SU-DHL-6 (cell line): ENCODE measurements at regions not wholly inside any gene's neighbourhood (a gene's known extent, or its start where the extent isn't known, plus 50 kb on each side); places are given as distances from the start of the nearest gene placed in this dataset.
"Not testable (repeated sequence)": the region's sequence is repeated elsewhere in the genome, so short reads cannot be mapped to it uniquely, and the experiment has no call there.

Experiments used
- H2AFZ ChIP-seq: fragments of 200-600 bp; sonication (generic); 2 replicates; pipeline ENCODE4 v1.6.1; 2014; ENCODE audit warnings: low read depth, mild to moderate bottlenecking, moderate library complexity, mixed read lengths, antibody characterized with exemption, low read length; ENCODE audit not compliant: severe bottlenecking
- H3F3A ChIP-seq: fragments of 200-600 bp; shearing (Covaris generic); 2 replicates; pipeline ENCODE4 v1.6.0; 2016; ENCODE audit warnings: antibody characterized with exemption, mild to moderate bottlenecking; ENCODE audit not compliant: insufficient read depth
- H3K27ac ChIP-seq: fragments of 200-600 bp; sonication (generic); 2 replicates; pipeline ENCODE4 v1.5.1; 2016; ENCODE audit warnings: low read depth, mild to moderate bottlenecking, low read length, moderate library complexity, mixed read lengths
- H3K27me3 ChIP-seq: fragments of 200-600 bp; sonication (generic), shearing (Covaris generic); 2 replicates; pipeline ENCODE4 v1.6.0; 2014; ENCODE audit warnings: mild to moderate bottlenecking, low read length
- H3K36me3 ChIP-seq: fragments of 200-600 bp; sonication (generic); 2 replicates; pipeline ENCODE4 v1.6.1; 2014; ENCODE audit warnings: mild to moderate bottlenecking, low read length, mixed read lengths
- H3K4me2 ChIP-seq: fragments of 300-600, 200-600 bp; shearing (Covaris generic), sonication (generic); 2 replicates; pipeline ENCODE4 v1.6.0; 2014; ENCODE audit warnings: low read length, low read depth, mild to moderate bottlenecking; ENCODE audit not compliant: poor library complexity, severe bottlenecking
- H3K4me3 ChIP-seq: fragments of 200-600 bp; sonication (generic); 2 replicates; pipeline ENCODE4 v1.5.1; 2014; ENCODE audit warnings: antibody characterized with exemption, low read length, mild to moderate bottlenecking, mixed read lengths; ENCODE audit not compliant: insufficient read depth, poor library complexity, severe bottlenecking
- H3K79me2 ChIP-seq: fragments of 200-600 bp; sonication (generic); 2 replicates; pipeline ENCODE4 v1.6.1; 2014; ENCODE audit warnings: mild to moderate bottlenecking, low read length, moderate library complexity; ENCODE audit not compliant: insufficient read depth
- H3K9ac ChIP-seq: fragments of 200-600 bp; sonication (generic); 2 replicates; pipeline ENCODE4 v1.7.0; 2014; ENCODE audit warnings: mild to moderate bottlenecking, low read length
- H3K9me2 ChIP-seq: fragments of 200-600 bp; sonication (generic); replicated peaks from 2 replicates; pipeline ENCODE4 v1.6.1; 2014; ENCODE audit warnings: low read length; ENCODE audit not compliant: insufficient read depth
- H3K9me3 ChIP-seq: fragments of 200-600 bp; sonication (generic); 2 replicates; pipeline ENCODE4 v1.6.1; 2014; ENCODE audit warnings: low read length, mixed read lengths; ENCODE audit not compliant: insufficient read depth
- H4K20me1 ChIP-seq: fragments of 200-600 bp; sonication (generic); 2 replicates; pipeline ENCODE4 v1.6.1; 2014; ENCODE audit warnings: low read depth, mild to moderate bottlenecking, antibody characterized with exemption, low read length, moderate library complexity, mixed read lengths
- EZH2phosphoT487 ChIP-seq: fragments of 200-600 bp; sonication (generic), shearing (Covaris generic); conservative IDR thresholded peaks from 2 replicates; pipeline ENCODE4 v1.6.1; 2018; ENCODE audit warnings: mild to moderate bottlenecking, antibody characterized with exemption, low read length, moderate library complexity, mixed read lengths
- TF ChIP-seq, protein P1 (sequence below): fragments of 200-600 bp; sonication (generic); IDR thresholded peaks from one replicate; pipeline ENCODE4 v1.5.1; 2017; ENCODE audit warnings: antibody characterized with exemption, mild to moderate bottlenecking, low read length, moderate library complexity; ENCODE audit not compliant: insufficient read depth, poor library complexity, severe bottlenecking

DNA sequence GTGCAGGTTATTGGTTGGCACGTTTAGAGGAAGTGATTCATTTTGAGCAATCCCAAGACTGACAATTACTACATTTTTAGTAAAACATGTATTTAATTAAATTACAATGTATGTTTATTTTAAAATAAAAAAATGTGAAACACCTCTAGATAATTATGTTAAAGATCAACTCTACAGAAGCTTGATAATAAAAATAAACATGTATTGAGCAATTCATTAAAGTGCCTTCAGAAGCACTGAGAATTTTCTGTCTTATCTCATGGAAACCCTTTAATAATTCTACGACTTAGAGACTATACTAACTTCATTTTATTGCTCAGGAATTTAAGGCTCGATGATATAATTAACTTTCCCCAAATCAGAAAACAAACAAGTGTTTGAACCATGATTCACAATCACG is 208.0 kb upstream of the BRINP3 start:
- no peak overlapping the region for H3K27ac ChIP-seq
- H2AFZ ChIP-seq, result no peak overlapping the region
- H4K20me1 ChIP-seq, result no peaks in the 10 kb centered on the region
- no peak for TF ChIP-seq EZH2phosphoT487
- TF ChIP-seq, protein P1, sequence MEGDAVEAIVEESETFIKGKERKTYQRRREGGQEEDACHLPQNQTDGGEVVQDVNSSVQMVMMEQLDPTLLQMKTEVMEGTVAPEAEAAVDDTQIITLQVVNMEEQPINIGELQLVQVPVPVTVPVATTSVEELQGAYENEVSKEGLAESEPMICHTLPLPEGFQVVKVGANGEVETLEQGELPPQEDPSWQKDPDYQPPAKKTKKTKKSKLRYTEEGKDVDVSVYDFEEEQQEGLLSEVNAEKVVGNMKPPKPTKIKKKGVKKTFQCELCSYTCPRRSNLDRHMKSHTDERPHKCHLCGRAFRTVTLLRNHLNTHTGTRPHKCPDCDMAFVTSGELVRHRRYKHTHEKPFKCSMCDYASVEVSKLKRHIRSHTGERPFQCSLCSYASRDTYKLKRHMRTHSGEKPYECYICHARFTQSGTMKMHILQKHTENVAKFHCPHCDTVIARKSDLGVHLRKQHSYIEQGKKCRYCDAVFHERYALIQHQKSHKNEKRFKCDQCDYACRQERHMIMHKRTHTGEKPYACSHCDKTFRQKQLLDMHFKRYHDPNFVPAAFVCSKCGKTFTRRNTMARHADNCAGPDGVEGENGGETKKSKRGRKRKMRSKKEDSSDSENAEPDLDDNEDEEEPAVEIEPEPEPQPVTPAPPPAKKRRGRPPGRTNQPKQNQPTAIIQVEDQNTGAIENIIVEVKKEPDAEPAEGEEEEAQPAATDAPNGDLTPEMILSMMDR, result no peak
- no peak overlapping the region for H3K4me3 ChIP-seq
- no peaks in the 10 kb centered on the region for H3K36me3 ChIP-seq
- no peaks in the 10 kb centered on the region for H3K79me2 ChIP-seq
- no peak overlapping the region for H3K4me2 ChIP-seq
- H3K9me3 ChIP-seq, result no peaks in the 10 kb centered on the region
- no peaks in the 10 kb centered on the region for H3F3A ChIP-seq
- H3K9me2 ChIP-seq, result no peaks in the 10 kb centered on the region
- H3K27me3 ChIP-seq, result no peaks in the 10 kb centered on the region
- no peak overlapping the region for H3K9ac ChIP-seq

DNA sequence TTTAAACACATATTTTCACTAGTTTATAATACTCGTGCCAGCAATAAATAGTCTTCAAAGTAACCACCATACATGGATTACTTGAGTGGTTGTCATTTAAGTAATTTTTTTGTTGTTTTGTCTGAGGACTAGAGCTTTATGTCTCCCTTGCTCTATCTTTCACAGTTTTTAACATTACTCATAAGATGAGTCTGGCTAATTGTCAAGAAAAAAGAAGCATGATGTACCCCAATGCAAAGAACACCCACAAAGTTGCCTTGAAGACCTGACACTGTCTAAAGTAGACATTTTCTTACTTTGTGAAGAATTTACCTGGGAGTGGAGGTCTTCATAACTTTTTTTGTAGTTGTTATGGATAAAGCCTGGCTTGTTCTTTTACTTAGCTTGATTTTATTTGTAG is 210.4 kb upstream of the BRINP3 start:
- Histone ChIP-seq H3K9ac (no peak overlapping the region), H3K4me2 (no peak overlapping the region), H2AFZ (peak overlapping the region; percentile 38), H3F3A (no peaks in the 10 kb centered on the region), H3K4me3 (no peak overlapping the region), H4K20me1 (no peaks in the 10 kb centered on the region), H3K36me3 (no peaks in the 10 kb centered on the region), H3K27ac (no peak overlapping the region), H3K9me3 (no peaks in the 10 kb centered on the region), H3K9me2 (no peaks in the 10 kb centered on the region), H3K79me2 (no peaks in the 10 kb centered on the region), H3K27me3 (no peaks in the 10 kb centered on the region)
- TF ChIP-seq, protein P1, result no peak
- no peak for TF ChIP-seq EZH2phosphoT487

DNA sequence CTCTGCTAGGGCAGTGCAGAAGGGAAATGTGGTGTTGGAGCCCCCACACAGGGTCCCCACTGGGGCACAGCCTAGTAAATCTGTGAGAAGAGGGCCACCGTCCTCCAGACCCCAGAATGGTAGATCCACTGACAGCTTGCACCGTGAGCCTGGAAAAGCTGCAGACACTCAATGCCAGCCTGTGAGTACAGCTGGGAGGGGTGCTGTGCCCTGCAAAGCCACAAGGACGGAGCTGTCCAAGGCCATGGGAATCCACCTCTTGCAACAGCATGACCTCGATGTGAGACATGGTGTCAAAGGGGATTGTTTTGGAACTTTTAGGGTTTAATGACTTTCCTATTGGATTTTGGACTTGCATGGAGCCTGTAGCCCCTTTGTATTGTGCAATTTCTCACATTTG is 220.8 kb upstream of the BRINP3 start:
- not testable (repeated sequence) for H3K27me3 ChIP-seq, H4K20me1 ChIP-seq, H3K9me3 ChIP-seq, H3K79me2 ChIP-seq, H3K9me2 ChIP-seq, H3K27ac ChIP-seq, H3K36me3 ChIP-seq, H3K4me2 ChIP-seq, H3K9ac ChIP-seq, H3K4me3 ChIP-seq, H3F3A ChIP-seq
- peak overlapping the region; percentile 24 for H2AFZ ChIP-seq

DNA sequence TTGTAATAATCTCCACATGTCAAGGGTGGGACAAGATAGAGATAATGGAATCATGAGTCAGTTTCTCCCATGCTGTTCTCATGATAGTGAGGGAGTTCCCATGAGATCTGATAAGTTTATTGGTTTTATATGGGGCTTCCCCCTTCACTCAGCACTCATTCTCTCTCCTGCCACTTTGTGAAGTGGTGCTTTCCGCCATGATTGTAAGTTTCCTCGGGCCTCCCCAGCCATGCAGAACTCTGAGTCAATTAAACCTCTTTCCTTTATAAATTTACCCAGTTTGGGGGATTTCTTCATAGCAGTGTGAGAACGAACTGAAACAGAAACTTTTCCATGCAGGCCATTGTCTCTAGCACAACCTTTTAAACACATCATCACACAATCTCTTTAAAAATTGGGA is 221.5 kb upstream of the BRINP3 start:
- no peaks in the 10 kb centered on the region for H3K79me2 ChIP-seq
- no peaks in the 10 kb centered on the region for H3K9me2 ChIP-seq
- no peaks in the 10 kb centered on the region for H3F3A ChIP-seq
- no peak overlapping the region for H3K9ac ChIP-seq
- H2AFZ ChIP-seq, result peak overlapping the region; percentile 24
- H3K4me2 ChIP-seq, result no peak overlapping the region
- H3K27me3 ChIP-seq, result no peaks in the 10 kb centered on the region
- no peaks in the 10 kb centered on the region for H3K36me3 ChIP-seq
- H3K27ac ChIP-seq, result no peak overlapping the region
- H3K4me3 ChIP-seq, result no peak overlapping the region
- no peaks in the 10 kb centered on the region for H4K20me1 ChIP-seq
- TF ChIP-seq EZH2phosphoT487, result no peak
- TF ChIP-seq, protein P1, result no peak
- H3K9me3 ChIP-seq, result no peaks in the 10 kb centered on the region
